GM11168 (cell line): ENCODE measurements at regions not wholly inside any gene's neighbourhood (a gene's known extent, or its start where the extent isn't known, plus 50 kb on each side); places are given as distances from the start of the nearest gene placed in this dataset.

ENCODE experiments used
- in situ Hi-C: fragments of 300-500 bp; cut with MboI; formaldehyde crosslinking; loops from one replicate; pipeline ENCODE4 v1.12.0; 2022; ENCODE audit warnings: low sequenced_read_pairs; ENCODE audit not compliant: unreplicated experiment

DNA sequence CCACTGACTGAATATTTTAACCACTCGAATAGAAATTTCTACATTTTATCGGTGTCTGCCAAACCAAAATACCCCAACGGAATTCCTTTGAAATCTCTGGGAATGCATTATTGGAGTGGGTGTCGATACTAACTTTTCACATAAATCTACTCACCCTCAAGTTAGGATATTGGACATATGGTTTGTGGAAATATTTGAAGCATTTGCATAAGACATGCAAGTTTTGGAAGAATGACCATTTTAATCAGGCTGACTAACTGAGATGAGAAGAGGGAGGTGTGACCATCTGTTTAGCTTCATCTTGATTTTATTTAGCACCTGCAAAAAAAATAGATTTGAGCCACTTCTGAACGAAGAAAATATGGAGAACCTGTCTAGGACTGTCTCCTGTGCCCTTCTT, 61.2 kb downstream of the KLF6 start:
- in situ Hi-C loops: loop anchor here (10.0 kb wide), 1 partner anchor 259 kb away; no protein-coding TSS in a partner anchor

DNA sequence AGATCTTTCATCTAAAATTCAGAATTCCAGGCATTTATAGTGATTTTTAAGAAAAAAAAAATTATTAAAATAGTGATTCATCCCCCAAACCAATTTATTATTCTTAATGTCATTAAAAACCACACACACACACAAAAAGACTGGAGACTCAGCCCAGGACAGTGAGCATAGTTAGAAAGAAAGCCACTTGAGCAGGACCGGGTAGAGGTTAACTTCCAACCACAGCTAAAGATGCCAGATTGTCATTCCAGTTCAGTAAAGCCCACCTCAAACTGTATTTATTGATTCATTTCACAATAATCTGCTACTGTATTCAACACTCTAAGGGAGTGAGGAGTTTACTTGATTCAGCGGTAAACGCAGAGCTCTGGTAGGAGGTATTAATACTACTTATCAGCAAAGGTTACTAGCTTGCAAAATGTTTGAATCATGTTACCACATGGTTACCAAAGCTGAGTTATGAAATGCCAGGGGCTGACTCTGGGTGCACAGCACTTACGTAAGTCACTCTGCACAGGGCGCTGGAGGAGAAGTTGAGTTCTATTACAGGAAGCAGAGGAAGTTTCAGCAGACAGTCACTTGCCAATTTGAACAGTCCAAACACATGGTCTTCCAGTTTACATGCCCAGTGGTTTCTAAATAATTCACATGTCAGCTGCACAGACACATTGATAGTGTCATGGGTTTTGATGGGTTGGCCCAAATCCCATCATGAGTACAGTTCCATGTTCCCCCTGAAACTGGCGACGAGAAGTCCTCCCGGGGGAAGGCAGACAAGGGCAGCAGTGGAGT, 64.6 kb downstream of the KLF6 start:
- in situ Hi-C loops: loop anchor here (10.0 kb wide), 1 partner anchor 256 kb away; no protein-coding TSS in a partner anchor

DNA sequence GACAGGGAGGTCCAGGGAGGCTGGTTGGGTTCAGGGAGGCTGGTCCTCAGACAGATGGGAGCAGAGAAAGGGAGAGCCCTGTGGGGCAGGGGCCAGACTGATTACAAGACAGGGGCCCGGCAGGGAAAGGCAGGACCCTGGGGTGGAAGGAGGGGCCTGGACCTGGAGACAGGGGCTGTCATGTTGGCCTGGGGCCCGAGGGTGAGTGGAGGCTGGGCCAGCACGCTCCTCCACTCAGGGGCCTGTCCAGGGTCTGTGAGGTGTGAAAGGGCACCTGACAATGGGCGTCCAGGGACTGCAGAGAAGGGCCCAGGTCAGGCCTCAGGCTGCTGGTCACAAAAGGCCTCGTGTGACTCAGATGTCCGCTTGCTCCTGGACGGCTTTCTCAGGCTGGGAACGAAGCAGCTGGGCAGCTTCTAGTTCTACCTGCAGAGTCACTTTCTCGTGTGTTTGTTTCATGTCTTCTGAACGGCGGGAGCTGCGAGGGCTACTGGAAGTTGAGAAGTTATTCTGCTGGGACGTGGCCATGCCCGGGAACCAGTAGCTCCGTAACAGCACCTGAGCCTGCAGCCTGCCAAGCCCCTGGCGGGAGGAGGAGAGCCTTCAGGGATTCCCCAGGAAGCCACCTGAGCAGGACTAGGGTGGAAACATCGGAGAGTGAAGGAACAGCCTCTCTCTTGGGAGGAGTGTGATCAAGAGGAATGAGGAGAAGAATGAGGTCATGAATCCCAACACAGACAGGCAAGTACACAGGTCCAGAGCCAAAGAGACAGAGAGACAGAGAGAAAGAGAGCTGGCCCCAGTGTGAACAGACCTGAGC, 65.8 kb downstream of the KLF6 start:
- in situ Hi-C loops: no loop called here

DNA sequence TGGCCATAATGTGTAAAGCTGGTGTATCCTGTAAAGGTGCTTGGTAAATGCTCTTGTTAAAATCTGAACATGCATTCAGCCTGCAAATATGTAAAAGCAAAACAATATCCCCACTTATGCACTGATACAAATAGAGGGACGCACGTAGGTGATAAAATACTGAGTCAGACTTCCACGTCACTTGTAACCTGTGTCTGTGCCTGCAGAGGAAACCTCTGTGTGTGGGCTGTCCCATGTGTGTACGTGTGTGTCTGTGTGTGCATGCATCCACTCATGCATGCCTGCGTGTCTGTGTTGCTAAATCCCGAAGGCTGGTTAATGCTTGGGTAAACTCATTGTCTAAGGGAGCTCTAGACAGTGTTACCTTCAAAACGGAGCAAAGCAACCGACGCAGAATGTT, 68.9 kb downstream of the KLF6 start:
- in situ Hi-C loops: no loop called here

DNA sequence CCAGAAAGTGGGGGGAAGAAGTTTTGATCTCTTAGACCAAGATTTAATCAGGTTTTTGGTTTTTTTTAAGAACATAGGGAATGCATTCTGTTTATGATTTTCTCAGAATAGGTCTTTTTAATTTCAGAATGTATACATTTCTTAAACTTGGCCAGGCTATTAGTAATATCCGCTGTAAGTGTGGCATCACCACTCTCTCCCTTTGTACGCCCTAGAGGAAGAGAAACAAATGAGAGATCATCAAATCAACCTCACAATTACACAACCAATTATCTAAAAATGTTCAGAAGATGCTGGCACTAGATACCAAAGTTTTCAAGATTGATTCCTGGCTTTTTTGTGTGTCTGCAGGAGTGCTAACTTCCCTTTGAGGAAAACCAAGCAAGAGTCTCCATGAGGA, 70.0 kb downstream of the KLF6 start:
- in situ Hi-C loops: no loop called here

DNA sequence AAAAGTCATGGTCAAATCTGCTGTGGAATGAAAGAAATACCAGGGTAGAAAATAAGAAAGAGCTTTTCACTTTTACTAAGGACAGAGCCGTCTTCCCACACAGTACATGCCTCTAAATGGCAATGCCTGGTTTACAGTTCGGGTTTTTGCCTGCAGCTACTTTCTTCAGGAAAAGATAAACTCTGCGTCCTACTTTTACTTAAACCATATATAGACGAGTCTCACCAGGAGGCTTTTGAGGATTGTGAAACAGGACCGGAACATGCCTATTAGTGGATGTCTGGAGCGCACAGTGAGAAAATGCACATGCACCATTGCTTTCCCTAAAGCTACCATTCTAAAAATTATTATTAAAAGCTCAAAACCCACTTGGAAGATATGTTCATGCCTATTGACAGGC, 70.5 kb downstream of the KLF6 start:
- in situ Hi-C loops: no loop called here

DNA sequence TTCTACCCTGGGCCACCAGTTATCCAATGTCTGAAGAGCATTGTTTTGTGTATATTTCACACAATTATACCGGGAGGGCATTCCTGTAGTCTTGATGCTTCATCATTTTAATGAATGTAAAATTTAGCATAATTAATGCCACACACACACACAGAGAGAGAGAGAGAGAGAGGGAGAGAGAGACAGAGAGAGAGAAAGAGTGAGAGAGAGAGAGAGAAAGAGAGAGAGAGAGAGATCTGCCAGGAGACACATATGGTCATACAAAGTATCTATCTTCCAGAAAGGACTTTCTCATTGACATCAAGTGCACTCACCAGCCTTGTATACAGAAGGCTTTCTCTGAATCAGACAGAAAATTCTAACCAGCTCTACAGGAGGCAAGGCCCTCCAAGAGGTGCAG, 72.3 kb downstream of the KLF6 start:
- in situ Hi-C loops: no loop called here

DNA sequence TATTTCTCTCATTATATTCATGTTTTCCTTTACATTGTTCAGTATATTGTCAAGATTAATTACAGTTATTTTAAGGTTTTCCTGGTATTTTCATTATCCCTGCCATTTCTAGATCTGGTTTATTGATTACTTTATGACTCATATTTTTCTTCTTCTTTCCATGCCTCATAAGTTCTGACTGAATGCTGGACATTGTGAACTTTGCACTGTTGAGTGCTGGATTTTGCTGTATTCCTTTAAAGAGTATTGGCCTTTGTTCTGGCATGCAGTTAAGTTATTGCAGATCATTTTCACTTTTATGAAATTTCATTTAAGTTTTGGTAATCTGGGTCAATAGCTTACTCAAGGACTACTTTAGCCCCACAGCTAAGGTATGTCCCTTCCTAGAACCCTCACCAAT, 73.1 kb downstream of the KLF6 start:
- in situ Hi-C loops: no loop called here

DNA sequence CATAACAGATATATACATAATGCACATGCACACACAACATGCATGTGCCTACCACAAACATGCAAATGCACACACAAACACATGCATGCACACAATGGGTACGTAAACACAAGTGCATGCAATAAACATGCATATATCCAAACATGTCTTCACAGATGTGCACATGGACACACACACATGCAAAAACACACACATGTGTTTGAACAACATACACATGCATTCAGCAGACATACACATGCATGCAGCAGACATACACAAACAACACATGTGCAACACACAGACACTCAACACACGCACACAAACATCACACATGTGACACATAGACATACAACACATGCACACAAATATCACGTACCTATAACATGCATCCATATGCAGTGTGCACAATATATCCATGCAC, 74.2 kb downstream of the KLF6 start:
- in situ Hi-C loops: no loop called here

DNA sequence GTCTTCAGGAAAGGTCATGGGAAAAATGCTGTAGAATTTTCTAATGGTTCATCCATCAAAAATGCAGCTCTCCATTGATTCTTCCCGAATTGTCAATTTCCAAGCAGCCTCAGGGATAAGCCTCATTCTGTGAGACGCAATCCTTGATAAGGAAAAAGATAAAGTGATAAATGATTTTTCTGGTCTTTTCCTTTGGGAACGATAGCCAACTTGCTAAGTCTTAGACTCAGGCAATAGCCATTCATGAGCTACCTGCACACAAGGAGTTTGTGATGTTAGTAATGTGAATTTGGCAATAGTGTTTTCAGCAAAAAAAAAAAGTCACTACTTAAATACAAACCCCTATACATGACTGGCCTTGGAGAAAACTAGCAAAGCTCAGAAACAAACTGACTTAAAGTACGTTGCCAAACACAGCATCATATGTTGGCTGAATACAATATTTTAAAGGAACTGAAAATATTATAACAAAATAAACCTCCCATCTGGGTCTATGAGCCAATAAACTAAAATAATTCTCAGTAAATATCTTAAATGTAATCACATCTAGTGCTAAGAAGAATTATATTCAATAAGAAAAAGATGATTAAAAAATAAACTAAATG, 75.5 kb downstream of the KLF6 start:
- in situ Hi-C loops: no loop called here

DNA sequence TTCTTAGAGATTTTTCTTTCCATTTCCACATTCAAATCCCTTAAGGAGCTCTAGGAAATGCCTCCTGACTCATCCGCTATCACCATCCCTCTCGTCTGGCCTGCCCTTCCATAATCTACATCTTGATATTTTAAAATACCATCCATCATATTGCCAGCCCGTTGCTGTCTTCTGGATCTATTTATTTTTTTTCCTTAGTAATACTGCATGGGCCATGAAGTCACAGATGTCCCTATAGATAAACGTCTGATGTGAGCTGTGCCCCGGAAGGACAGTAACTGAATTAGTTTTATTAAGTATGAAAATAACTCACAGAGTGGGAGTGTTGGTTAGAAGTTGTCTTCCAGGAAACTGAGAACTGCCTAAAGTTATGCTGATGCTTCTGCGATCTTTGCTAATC, 76.2 kb downstream of the KLF6 start:
- in situ Hi-C loops: no loop called here

DNA sequence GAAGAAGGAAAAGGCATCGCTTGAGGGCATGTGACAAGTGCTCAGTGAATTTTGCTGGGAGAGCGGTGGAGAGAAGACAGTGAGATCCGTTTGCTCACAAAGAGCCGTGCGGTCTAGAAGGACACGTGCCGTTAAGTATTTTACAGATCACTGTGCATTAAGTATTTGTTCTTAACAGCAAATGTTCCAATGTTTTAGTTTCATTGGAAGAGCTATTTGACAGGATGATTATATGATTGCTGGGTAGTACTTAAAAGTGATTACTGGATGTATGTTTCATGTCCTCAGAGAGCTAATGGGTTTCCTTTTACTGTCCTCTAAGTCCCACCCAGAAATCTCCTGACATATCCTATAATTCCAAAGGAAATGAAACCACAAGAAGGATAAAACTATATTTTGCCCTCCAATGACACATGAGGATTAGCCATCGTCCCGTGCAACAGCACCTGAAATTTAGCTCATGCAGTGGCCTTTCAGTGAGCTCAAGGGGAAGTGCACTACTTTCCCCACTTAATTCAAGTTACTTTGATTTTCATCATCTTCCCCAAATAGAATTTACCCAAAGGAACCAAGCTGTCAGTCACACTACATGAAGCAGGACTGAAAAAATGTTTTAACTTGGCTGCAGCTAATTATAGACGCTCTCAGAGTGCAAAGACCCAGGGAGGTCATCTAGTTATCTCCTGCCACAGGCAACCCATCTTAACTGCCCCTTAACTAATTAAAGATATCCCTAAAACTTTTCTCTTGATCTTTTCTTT, 80.3 kb downstream of the KLF6 start:
- in situ Hi-C loops: no loop called here

DNA sequence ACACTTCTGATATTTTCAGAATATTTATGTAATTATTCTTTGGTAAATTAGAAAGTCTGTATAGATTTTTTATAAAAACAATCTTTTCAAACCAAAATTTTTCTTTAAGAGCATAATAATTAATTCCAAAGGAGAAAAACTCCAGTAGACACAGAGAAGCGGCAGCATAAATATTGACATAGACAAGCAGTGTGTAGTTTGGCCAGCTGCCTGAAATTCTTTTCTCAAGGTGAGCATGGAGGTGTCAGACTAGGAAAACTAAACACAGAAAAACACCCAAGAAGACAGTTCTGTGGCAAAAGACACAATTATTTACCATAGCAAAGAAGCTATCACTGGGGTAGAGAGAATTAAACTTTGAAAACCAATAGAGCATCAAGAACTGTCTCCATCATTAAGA, 82.4 kb downstream of the KLF6 start:
- in situ Hi-C loops: no loop called here

DNA sequence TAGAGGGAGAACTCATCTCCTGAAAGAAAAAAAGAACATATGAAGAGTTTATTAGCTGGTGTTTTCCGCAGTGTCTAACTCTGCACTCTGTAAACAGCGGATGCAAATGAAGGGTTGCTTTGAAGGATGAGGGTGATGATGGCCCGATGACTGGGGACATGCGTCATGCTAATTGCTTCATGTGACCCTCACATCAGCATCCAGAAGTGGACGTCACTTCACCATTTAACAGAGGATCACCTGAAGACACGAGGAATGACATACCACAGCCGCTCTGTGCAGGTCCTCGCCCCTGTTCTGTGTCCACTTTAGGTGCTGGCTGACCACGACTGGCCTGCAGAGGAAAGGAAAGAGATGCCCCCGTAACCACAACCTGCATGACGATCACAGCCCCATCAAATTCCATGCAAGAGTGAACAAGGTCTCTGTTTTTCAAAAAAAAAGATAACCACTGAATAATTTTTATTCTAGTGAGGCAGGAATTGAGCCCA, 82.9 kb downstream of the KLF6 start:
- in situ Hi-C loops: no loop called here

DNA sequence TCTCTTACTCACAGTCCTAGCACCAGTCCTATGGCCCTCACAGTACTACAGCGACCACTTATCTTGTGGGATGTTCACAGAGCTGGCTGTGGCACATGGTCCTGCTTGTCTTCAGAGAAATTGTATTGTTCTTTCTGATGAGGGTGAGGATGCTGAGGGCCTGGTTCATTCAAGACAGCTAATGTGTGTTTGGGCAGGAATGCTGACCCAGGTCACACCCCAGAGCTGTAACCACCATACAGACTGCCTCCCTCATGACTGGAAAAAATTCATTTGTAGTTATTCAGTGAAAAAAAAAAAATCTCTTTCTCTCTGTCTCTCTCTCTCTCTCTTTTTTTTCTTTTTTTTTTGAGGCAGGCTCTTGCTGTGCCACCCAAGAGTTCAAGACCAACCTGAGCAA, 83.5 kb downstream of the KLF6 start:
- in situ Hi-C loops: no loop called here

DNA sequence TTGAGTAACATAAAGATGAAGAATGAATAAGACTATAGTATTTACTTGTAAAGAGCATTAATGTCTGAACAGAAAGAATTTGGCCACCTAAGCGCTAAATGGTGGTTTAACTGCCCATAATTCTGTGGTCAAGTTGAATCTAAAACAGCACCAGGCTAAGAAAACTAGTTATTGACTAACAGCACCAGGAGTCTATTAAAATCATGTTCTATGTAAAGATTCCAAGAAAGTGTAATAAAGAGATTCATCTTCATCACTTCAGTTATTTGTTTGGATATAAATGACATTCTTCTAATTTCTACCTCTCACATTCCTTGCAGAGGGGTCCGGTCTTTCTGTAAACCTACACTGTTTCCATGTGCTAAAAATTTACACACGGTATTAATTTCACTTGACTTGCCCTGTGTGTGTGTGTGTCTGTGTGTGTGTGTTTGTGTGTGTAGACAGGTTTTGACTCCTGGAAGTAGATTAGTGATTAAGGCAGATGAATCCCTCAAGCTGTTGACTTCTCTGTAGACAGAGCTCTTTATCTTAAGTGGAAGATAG, 84.4 kb downstream of the KLF6 start:
- in situ Hi-C loops: no loop called here

DNA sequence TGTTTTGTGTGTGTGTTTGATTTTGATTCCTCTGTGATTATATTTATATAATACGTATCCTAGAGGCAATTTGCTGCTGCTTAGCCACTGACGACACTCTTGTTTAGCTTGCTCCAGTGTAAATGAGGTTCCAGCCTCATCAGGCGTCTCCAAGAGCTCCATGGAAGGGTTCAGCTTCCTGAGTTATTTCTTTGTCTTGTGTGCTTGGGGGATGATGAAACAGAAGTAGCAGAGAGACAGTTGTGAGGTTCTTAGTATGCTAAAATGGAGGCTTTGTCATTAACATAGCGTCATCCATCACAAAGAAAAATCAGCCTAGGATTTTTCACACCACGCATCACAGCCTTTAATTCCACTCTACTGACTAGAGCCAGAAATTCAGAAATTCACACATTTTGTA, 85.1 kb downstream of the KLF6 start:
- in situ Hi-C loops: no loop called here

DNA sequence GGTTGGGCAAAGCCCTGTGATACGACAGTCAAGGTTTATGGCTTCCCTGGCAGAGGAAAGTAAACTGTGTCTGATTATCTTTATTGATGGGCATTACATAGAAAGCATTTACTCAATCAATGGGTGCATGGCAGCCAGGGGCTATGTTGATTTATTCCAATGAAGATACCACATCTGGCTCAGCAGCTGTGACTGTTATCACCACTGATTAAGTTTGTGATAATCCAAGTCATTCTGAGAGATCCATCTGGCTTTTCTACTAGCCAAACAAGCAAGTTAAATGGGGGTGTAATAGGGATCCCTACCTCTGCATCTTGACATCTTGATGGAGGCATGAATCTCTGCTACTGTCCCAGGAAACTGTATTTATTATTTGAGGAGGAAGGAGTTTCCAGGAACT, 86.7 kb downstream of the KLF6 start:
- in situ Hi-C loops: no loop called here

DNA sequence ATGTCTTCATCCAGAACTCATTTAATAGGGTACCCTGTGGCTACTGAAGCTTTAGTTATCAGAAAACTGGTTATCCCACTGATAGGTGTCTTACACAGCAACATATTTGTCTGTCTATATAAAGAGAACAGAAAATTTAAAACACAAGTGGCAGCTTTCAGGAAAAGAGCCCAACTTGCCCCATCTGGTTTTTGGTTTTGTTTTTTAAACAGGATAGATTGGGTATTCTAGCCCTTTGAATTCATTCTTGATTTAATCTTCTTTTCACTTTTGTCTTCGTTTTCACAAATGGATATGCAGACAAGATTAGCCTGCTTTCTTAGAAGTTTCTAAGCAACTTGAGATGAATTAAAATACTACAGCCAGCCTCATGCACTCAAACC, 91.3 kb downstream of the KLF6 start:
- in situ Hi-C loops: no loop called here

DNA sequence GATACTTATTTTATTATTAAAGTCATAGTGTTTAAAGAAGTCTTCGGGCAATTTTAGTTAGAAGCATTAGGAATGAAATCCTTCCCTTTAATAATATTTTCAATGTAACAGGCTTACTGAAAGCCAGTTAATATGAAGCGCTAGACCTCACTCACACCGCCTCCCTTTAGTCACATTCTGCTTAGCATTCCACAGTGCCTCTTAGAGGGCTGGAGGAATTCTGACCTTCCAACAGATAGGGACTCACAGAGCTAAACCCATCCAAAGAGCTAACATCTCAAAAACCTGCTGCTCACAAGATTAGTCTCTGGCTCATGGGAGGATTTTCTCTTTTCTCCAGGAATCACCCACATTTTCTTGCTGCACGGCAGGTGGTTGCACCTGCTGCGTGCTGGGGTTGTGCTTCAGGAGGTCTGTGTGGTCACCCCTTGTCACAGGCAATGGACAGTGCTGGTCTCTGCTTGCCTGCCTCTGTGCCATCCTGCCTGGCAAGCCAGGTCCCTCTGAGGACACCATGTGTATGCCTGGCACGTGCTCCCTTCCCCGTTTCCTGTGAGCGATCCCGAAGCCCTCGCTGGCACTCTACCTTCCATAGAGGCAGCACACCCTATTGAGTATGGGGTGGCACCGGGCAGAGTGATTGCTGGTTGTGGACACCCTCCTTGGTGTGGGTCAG, 91.8 kb downstream of the KLF6 start:
- in situ Hi-C loops: no loop called here
